H1 (cell line): ENCODE measurements at regions not wholly inside any gene's neighbourhood (a gene's known extent, or its start where the extent isn't known, plus 50 kb on each side); places are given as distances from the start of the nearest gene placed in this dataset.

Experiments
- CTCF ChIA-PET: fragments of 300-600 bp; sonication (Branson Sonifier 250); formaldehyde crosslinking; loops from one replicate; lab custom pipeline; 2021; ENCODE audit not compliant: partially characterized antibody; lab: Charles Lee
- POLR2A ChIA-PET: fragments of 300-600 bp; sonication (Branson Sonifier 250); formaldehyde crosslinking; loops from one replicate; lab custom pipeline; 2021; ENCODE audit warnings: inconsistent platforms; ENCODE audit not compliant: partially characterized antibody; lab: Charles Lee
- DNase-seq, 2 experiments: peaks; one replicate each; pipeline versions ENCODE4 v3.0.0 to v3.0.0-alpha.2; 2010 to 2022; ENCODE audit warnings: low spot score in 2 of 2, low read depth in 1 of 2, mixed read lengths in 1 of 2
- FAIRE-seq: peaks from 2 replicates; lab custom pipeline; 2011; peaks lifted over from hg19 to GRCh38; lab: Jason Lieb, UNC
- H2AFZ ChIP-seq: 2 replicates; pipeline ENCODE4 v1.8.1; 2012; ENCODE audit warnings: low read length, inconsistent platforms
- H2AK5ac ChIP-seq: 2 replicates; pipeline ENCODE4 v1.6.1; 2013; ENCODE audit warnings: low read depth, low read length
- H2BK120ac ChIP-seq: replicated peaks from 2 replicates; pipeline ENCODE3; 2013; ENCODE audit warnings: low read depth, low read length, inconsistent platforms
- H2BK12ac ChIP-seq: 2 replicates; pipeline ENCODE4 v1.6.1; 2013; ENCODE audit warnings: low read depth, low read length
- H2BK15ac ChIP-seq: 2 replicates; pipeline ENCODE4 v1.6.1; 2013; ENCODE audit warnings: low read length
- H2BK20ac ChIP-seq: 2 replicates; pipeline ENCODE4 v1.6.1; 2013; ENCODE audit warnings: low read length
- H2BK5ac ChIP-seq: 2 replicates; pipeline ENCODE4 v1.6.1; 2013; ENCODE audit warnings: low read depth, low read length
- H3K14ac ChIP-seq: 2 replicates; pipeline ENCODE4 v1.6.1; 2013; ENCODE audit warnings: inconsistent platforms; ENCODE audit not compliant: insufficient read length
- H3K18ac ChIP-seq: 2 replicates; pipeline ENCODE4 v1.6.1; 2013; ENCODE audit warnings: low read length; ENCODE audit errors: extremely low read depth
- H3K23ac ChIP-seq: 2 replicates; pipeline ENCODE4 v1.6.1; 2013; ENCODE audit warnings: inconsistent platforms; ENCODE audit not compliant: insufficient read length
- H3K23me2 ChIP-seq: 2 replicates; pipeline ENCODE4 v1.6.1; 2013; ENCODE audit warnings: low read depth, low read length
- H3K27ac ChIP-seq: 2 replicates; pipeline ENCODE4 v1.6.1; 2011; ENCODE audit warnings: low read depth, low read length, inconsistent platforms
- H3K27me3 ChIP-seq, 4 experiments: replicated peaks in 1 of 4; 1 replicate in 1 of 4; 2 replicates in 3 of 4; pipeline versions ENCODE4 v1.6.1 to v1.8.1; 2011 to 2013; ENCODE audit warnings: low read length in 3 of 4, mild to moderate bottlenecking in 3 of 4, inconsistent platforms in 2 of 4, mixed read lengths in 2 of 4, moderate library complexity in 1 of 4; ENCODE audit not compliant: control insufficient read depth in 3 of 4, insufficient read depth in 3 of 4; ENCODE audit errors: extremely low read depth in 1 of 4
- H3K36me3 ChIP-seq, 4 experiments: 2 replicates each; pipeline versions ENCODE4 v1.6.1 to v1.8.1; 2011 to 2013; ENCODE audit warnings: mild to moderate bottlenecking in 4 of 4, low read length in 3 of 4, moderate library complexity in 2 of 4, control low read depth in 1 of 4, inconsistent platforms in 1 of 4; ENCODE audit not compliant: insufficient read depth in 4 of 4, control insufficient read depth in 2 of 4
- H3K4ac ChIP-seq: replicated peaks from 2 replicates; pipeline ENCODE3; 2013; ENCODE audit warnings: low read length, low read depth, mixed read lengths, inconsistent platforms; ENCODE audit not compliant: insufficient read length
- H3K4me1 ChIP-seq, 4 experiments: replicated peaks in 1 of 4; 1 replicate in 1 of 4; 2 replicates in 3 of 4; pipeline versions ENCODE4 v1.6.1 to v1.8.1; 2011 to 2013; ENCODE audit warnings: low read length in 3 of 4, inconsistent platforms in 2 of 4, mixed read lengths in 1 of 4; ENCODE audit not compliant: insufficient read depth in 4 of 4, control insufficient read depth in 3 of 4
- H3K4me2 ChIP-seq, 2 experiments: 2 replicates each; pipeline versions ENCODE4 v1.6.1 to v1.8.1; 2011 to 2013; ENCODE audit warnings: low read depth in 2 of 2, low read length in 2 of 2, control low read depth in 1 of 2, inconsistent platforms in 1 of 2, mild to moderate bottlenecking in 1 of 2; ENCODE audit not compliant: insufficient read depth in 1 of 2
- H3K4me3 ChIP-seq, 4 experiments: fragments of 200-600, 300-600 bp in 1 of 4; sonication (generic), shearing (Covaris generic), sonication (Bioruptor Twin) in 1 of 4; 2 replicates each; pipeline versions ENCODE4 v1.5.1 to v1.8.1; 2011 to 2016; ENCODE audit warnings: low read length in 4 of 4, low read depth in 3 of 4, control low read depth in 2 of 4, inconsistent platforms in 2 of 4, mild to moderate bottlenecking in 2 of 4, mixed read lengths in 1 of 4, moderate library complexity in 1 of 4; ENCODE audit not compliant: insufficient read depth in 2 of 4; ENCODE audit errors: extremely low read depth in 1 of 4
- H3K56ac ChIP-seq: replicated peaks from 2 replicates; pipeline ENCODE3; 2013; ENCODE audit warnings: low read depth, mild to moderate bottlenecking, mixed read lengths, low read length, inconsistent platforms; ENCODE audit not compliant: insufficient read length
- H3K79me1 ChIP-seq: 2 replicates; pipeline ENCODE4 v1.6.1; 2013; ENCODE audit warnings: low read depth, low read length, control low read depth
- H3K79me2 ChIP-seq, 2 experiments: 2 replicates each; pipeline versions ENCODE4 v1.6.1 to v1.8.1; 2012 to 2013; ENCODE audit warnings: low read length in 2 of 2, mild to moderate bottlenecking in 2 of 2, inconsistent platforms in 1 of 2; ENCODE audit not compliant: insufficient read depth in 2 of 2, control insufficient read depth in 1 of 2
- H3K9ac ChIP-seq, 4 experiments: replicated peaks in 1 of 4; 1 replicate in 1 of 4; 2 replicates in 3 of 4; pipeline versions ENCODE4 v1.6.1 to v1.8.1; 2011 to 2013; ENCODE audit warnings: low read depth in 3 of 4, low read length in 3 of 4, control low read depth in 2 of 4, mild to moderate bottlenecking in 2 of 4, moderate library complexity in 2 of 4, inconsistent platforms in 1 of 4; ENCODE audit errors: extremely low read depth in 1 of 4
- H3K9me3 ChIP-seq, 2 experiments: 2 replicates each; pipeline versions ENCODE4 v1.6.1 to v1.8.1; 2012 to 2013; ENCODE audit warnings: mild to moderate bottlenecking in 2 of 2, moderate library complexity in 2 of 2, control low read depth in 1 of 2, inconsistent platforms in 1 of 2, low read depth in 1 of 2, low read length in 1 of 2, mixed read lengths in 1 of 2; ENCODE audit not compliant: insufficient read depth in 2 of 2
- H4K20me1 ChIP-seq, 2 experiments: replicated peaks in 1 of 2; 2 replicates each; pipeline versions ENCODE3 to v1.8.1; 2011 to 2013; ENCODE audit warnings: inconsistent platforms in 2 of 2, low read length in 2 of 2, mild to moderate bottlenecking in 1 of 2; ENCODE audit not compliant: insufficient read depth in 2 of 2, control insufficient read depth in 1 of 2
- H4K5ac ChIP-seq: 2 replicates; pipeline ENCODE4 v1.6.1; 2013; ENCODE audit warnings: low read length, low read depth, mixed read lengths, inconsistent platforms; ENCODE audit not compliant: insufficient read length
- H4K8ac ChIP-seq: 2 replicates; pipeline ENCODE4 v1.8.0; 2013; ENCODE audit warnings: mild to moderate bottlenecking, moderate library complexity, low read length, inconsistent platforms; ENCODE audit not compliant: insufficient read depth; ENCODE audit errors: extremely low read depth
- H4K91ac ChIP-seq: replicated peaks from 2 replicates; pipeline ENCODE3; 2013; ENCODE audit warnings: low read length, mixed read lengths, inconsistent platforms; ENCODE audit not compliant: insufficient read length
- CEBPB ChIP-seq: IDR thresholded peaks from 2 replicates; pipeline ENCODE4 v1.6.1; 2012; ENCODE audit warnings: low read depth, low read length
- CHD2 ChIP-seq: IDR thresholded peaks from 2 replicates; pipeline ENCODE4 v1.6.1; 2012; ENCODE audit warnings: low read length, improper control_type of control experiment
- EGR1 ChIP-seq: IDR thresholded peaks from 2 replicates; pipeline ENCODE4 v1.6.1; 2011; ENCODE audit warnings: low read depth, low read length, borderline replicate concordance
- POLR2A ChIP-seq, 2 experiments: IDR thresholded peaks; 1 replicate in 1 of 2; 2 replicates in 1 of 2; pipeline ENCODE4 v1.6.1; 2011; ENCODE audit warnings: low read depth in 2 of 2, low read length in 2 of 2, mild to moderate bottlenecking in 2 of 2; ENCODE audit errors: control extremely low read depth in 1 of 2
- WGBS, 2 experiments: shearing (Covaris generic) in 1 of 2; methylation state at CpG; one replicate each; pipeline versions ENCODE4 v1.1.6 to v1.1.7; 2013 to 2015; ENCODE audit warnings: low lambda C conversion rate in 2 of 2, mixed read lengths in 2 of 2, inconsistent platforms in 1 of 2, low coverage in 1 of 2, missing lambda C conversion rate in 1 of 2; ENCODE audit not compliant: insufficient replicate concordance in 2 of 2, insufficient coverage in 1 of 2, insufficient read length in 1 of 2; ENCODE audit errors: extremely low coverage in 1 of 2, missing lambda C conversion rate in 1 of 2; 5-methylcytosine and 5-hydroxymethylcytosine counted together
- TF ChIP-seq, protein P1 (sequence below): IDR thresholded peaks from 2 replicates; pipeline ENCODE4 v1.6.1; 2011; ENCODE audit warnings: low read length, improper control_type of control experiment
- TF ChIP-seq, protein P2 (sequence below): IDR thresholded peaks from 2 replicates; pipeline ENCODE4 v1.6.1; 2012; ENCODE audit warnings: inconsistent platforms

DNA sequence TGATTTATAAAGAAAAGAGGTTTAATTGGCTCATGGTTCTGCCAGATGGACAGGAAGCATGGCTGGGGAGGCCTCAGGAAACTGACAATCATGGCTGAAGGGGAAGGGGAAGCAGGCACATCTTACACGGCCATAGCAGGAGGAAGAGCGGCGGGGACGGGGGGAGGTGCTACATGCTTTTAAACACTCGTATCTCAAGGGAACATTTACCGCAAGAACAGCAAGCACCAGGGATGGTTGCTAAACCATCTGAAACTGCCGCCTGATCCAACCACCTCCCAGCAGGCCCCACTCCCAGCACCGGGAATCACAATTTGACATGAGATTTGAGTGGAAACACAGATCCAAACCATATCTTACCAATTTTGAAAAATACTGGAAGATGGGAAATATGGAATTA, 362.8 kb downstream of the FBXO15 start:
- Histone ChIP-seq H3K18ac (no peak overlapping the region), H4K5ac (no peak overlapping the region), H3K79me2 (no peaks in the 10 kb centered on the region), H2BK15ac (no peak overlapping the region), H2BK120ac (no peak overlapping the region), H3K23me2 (no peaks in the 10 kb centered on the region), H3K79me1 (no peaks in the 10 kb centered on the region), H4K20me1 (no peaks in the 10 kb centered on the region), H4K8ac (no peak overlapping the region), H3K9ac (no peak overlapping the region), H3K14ac (no peak overlapping the region), H2BK20ac (no peak overlapping the region), H3K4ac (no peak overlapping the region), H3K4me3 (no peak overlapping the region), H3K56ac (no peak overlapping the region), H3K27ac (no peak overlapping the region), H2BK5ac (no peak overlapping the region), H3K23ac (no peak overlapping the region), H3K9me3 (no peaks in the 10 kb centered on the region), H2BK12ac (no peak overlapping the region), H3K4me1 (peaks cover 0 to 4% (median 0%) of the 10 kb centered on the region in 4 experiments; a peak in 1 of 7 replicates), H3K27me3 (no peaks in the 10 kb centered on the region), H3K4me2 (no peak overlapping the region), H4K91ac (no peak overlapping the region), H2AFZ (no peak overlapping the region), H3K36me3 (no peaks in the 10 kb centered on the region), H2AK5ac (no peak overlapping the region)
- POLR2A ChIA-PET: no interaction called here
- TF ChIP-seq CHD2: no peak
- TF ChIP-seq, protein P1, sequence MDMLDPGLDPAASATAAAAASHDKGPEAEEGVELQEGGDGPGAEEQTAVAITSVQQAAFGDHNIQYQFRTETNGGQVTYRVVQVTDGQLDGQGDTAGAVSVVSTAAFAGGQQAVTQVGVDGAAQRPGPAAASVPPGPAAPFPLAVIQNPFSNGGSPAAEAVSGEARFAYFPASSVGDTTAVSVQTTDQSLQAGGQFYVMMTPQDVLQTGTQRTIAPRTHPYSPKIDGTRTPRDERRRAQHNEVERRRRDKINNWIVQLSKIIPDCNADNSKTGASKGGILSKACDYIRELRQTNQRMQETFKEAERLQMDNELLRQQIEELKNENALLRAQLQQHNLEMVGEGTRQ: no peak
- TF ChIP-seq POLR2A (IDR thresholded peaks at IDR 0.05; ENCODE audit: control extremely low read depth in 1 of 2, low read depth in 2 of 2, low read length in 2 of 2): no peak
- TF ChIP-seq EGR1: no peak
- TF ChIP-seq CEBPB: no peak
- TF ChIP-seq, protein P2, sequence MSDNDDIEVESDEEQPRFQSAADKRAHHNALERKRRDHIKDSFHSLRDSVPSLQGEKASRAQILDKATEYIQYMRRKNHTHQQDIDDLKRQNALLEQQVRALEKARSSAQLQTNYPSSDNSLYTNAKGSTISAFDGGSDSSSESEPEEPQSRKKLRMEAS: no peak
- CTCF ChIA-PET: no interaction called here
- no peak for FAIRE-seq
- WGBS, 2 experiments: 93% methylated on average over 8 of the region's 8 CpGs; no CpG with 5 or more reads in 1 of the 2 experiments
- no peak for DNase-seq
